ENCODE measurements at regions not wholly inside any gene's neighbourhood (a gene's known extent, or its start where the extent isn't known, plus 50 kb on each side); places are given as distances from the start of the nearest gene placed in this dataset.

- TF ChIP-seq POLR2A (IDR thresholded peaks at IDR 0.05) (no peak), CTCF (IDR thresholded peaks at IDR 0.05) (no peak)
These were observed 196.7 kb downstream of the SH3BP4 start for GRCh38 chr2:235148201-235149170.

All from testis (tissue), 2 donors.